ENCODE measurements at regions not wholly inside any gene's neighbourhood (a gene's known extent, or its start where the extent isn't known, plus 50 kb on each side); places are given as distances from the start of the nearest gene placed in this dataset.

GRCh38 chr20:43794326-43794725, 67.5 kb upstream of the GTSF1L start:
- Histone ChIP-seq H3K27ac (ENCODE audit: insufficient read length, low read depth, low read length) (no peak overlapping the region), H3K79me1 (ENCODE audit: insufficient read depth, low read depth, low read length, poor library complexity, severe bottlenecking) (no peaks in the 10 kb centered on the region), H2BK12ac (ENCODE audit: insufficient read length, low read depth, low read length) (no peak overlapping the region), H3K18ac (ENCODE audit: insufficient read length, low read depth, low read length) (no peak overlapping the region), H3K27me3 (ENCODE audit: insufficient read depth, low read length) (no peaks in the 10 kb centered on the region), H3K9me3 (ENCODE audit: control insufficient read depth, low read depth, low read length) (no peaks in the 10 kb centered on the region), H4K20me1 (ENCODE audit: control insufficient read depth, insufficient read depth, insufficient read length) (no peaks in the 10 kb centered on the region), H2BK120ac (ENCODE audit: low read depth, low read length, poor library complexity, severe bottlenecking) (no peak overlapping the region), H3K14ac (ENCODE audit: insufficient read depth, low read length) (no peak overlapping the region), H4K5ac (ENCODE audit: insufficient read length, low read depth, low read length) (no peak overlapping the region), H2AK5ac (ENCODE audit: insufficient read length, low read length) (no peak overlapping the region), H3K23ac (ENCODE audit: insufficient read length, low read depth, low read length) (no peak overlapping the region), H3K4me2 (ENCODE audit: insufficient read depth, insufficient read length, low read length) (no peak overlapping the region), H2BK5ac (ENCODE audit: insufficient read length, low read length) (no peak overlapping the region), H4K8ac (replicated peaks; ENCODE audit: insufficient read length, low read depth, low read length) (no peak overlapping the region), H3K79me2 (ENCODE audit: insufficient read depth, low read length) (no peaks in the 10 kb centered on the region), H2AFZ (ENCODE audit: low read length) (no peak overlapping the region), H3K23me2 (ENCODE audit: insufficient read length, low read depth, low read length, poor library complexity, severe bottlenecking) (no peaks in the 10 kb centered on the region), H2BK20ac (ENCODE audit: low read depth, low read length, poor library complexity, severe bottlenecking) (no peak overlapping the region), H3K4ac (ENCODE audit: low read depth, low read length) (no peak overlapping the region), H3K4me1 (ENCODE audit: insufficient read depth, low read length) (no peaks in the 10 kb centered on the region), H3T11ph (ENCODE audit: low read length) (no peak overlapping the region), H3K56ac (ENCODE audit: insufficient read length, low read depth, low read length) (no peak overlapping the region), H3K9ac (ENCODE audit: extremely low read depth, insufficient read length, low read length) (no peak overlapping the region), H4K91ac (ENCODE audit: insufficient read length, low read depth, low read length) (no peak overlapping the region), H2BK15ac (ENCODE audit: low read depth, low read length) (no peak overlapping the region)
- no peak for TF ChIP-seq CTCF (conservative IDR thresholded peaks at IDR 0.05)
- DNase-seq = no peak
- H3K9me3 Mint-ChIP-seq = peaks cover 16 to 19% of the 10 kb centered on the region in 2 experiments
- peaks cover 0 to 7% (median 2%) of the 10 kb centered on the region in 3 experiments; a peak in 3 of 7 replicates for H3K36me3 Mint-ChIP-seq (ENCODE audit: insufficient read depth in 1 of 3, low read depth in 3 of 3)
- WGBS (ENCODE audit: extremely low coverage, insufficient read length, low lambda C conversion rate) = no CpG with 5 or more reads among the region's 2 CpGs
- no peak overlapping the region for H3K27ac Mint-ChIP-seq
- no peak overlapping the region for H3K4me3 Mint-ChIP-seq
- H3K4me1 Mint-ChIP-seq = no peaks in the 10 kb centered on the region
- peaks cover 3% of the 10 kb centered on the region for H3K27me3 Mint-ChIP-seq (ENCODE audit: low read depth)
